IPS-NIHi7 (cell line): ENCODE measurements at regions not wholly inside any gene's neighbourhood (a gene's known extent, or its start where the extent isn't known, plus 50 kb on each side); places are given as distances from the start of the nearest gene placed in this dataset.
"Not testable (repeated sequence)": the region's sequence is repeated elsewhere in the genome, so short reads cannot be mapped to it uniquely, and the experiment has no call there.

Source experiments
- DNase-seq: peaks from one replicate; pipeline ENCODE4 v3.0.0; 2012; ENCODE audit warnings: mixed read lengths; ENCODE audit errors: extremely low spot score

- DNase-seq: no peak
Measured at GRCh38 chr11:80958987-80959386, 1518.2 kb upstream of the TENM4 start.

DNA sequence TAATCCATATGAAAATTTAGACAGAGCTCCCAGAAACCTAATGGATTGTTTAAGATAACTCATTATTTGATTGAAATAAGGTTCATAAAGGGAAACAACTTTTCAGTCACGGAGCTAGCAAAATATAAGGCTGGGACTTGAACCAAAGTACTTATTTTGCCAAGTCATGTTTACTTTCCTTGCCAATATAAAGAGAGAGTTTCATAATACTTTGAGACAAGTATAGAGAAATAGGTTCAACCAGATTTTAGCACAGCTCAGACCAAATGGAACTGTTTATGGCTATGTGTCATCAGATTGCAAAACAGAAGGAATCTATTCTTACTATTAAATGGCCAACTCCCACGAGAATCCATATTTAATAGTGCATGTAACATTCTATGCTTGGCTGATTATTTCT is 1517.5 kb upstream of the TENM4 start:
- no peak for DNase-seq

DNA sequence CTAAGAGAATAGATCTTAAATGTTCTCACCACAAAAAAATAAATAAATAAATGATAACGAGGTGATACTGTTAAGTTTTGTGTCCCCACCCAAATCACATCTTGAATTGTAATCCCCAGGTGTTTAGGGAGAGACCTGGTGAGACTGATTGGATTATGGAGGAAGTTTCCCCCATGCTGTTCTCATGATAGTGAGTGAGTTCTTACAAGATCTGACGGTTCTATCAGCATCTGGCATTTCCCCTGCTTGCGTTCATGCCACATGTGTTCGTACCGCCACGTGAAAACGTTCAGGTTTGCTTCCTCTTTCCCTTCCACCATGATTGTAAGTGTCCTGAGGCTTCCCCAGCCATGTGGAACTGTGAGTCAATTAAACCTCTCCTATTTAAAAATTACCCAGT is 1514.8 kb upstream of the TENM4 start:
- no peak for DNase-seq

DNA sequence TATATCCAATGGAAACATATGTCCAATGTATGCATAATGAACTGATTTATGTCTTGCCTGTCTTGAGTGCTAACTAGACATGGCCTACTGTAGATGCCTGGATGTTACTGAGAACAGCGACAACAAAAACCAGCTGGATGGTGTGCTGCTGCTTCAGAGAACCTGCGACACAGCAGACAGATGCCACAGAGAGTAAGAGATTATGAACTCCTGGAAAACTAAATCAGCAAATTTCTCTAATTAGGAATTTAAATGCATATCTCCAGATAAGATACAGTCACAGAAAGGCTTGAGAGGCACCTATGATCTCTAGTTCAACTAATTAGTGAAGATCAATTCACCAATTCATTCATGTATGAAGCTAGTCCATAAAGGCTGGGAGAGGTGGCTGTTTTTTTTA is 1508.0 kb upstream of the TENM4 start:
- DNase-seq: no peak

DNA sequence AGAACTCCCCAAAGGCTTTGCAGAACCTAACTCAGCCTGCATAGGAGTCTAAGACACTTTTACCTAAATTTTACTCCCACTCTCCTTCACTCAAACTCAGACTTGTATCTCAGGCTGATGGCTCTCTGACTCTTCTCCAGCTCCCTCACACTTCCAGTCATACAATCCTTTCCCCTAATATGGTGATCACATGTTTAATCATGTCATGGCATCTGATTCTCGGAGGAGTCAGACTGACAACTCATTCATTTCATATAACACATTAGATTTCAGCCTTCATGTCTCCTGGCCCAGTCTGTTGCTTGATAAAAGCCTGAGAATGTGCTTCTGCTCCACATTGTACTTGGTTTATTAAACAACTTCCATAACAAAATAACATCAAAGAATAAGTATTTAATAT is 1503.9 kb upstream of the TENM4 start:
- no peak for DNase-seq

DNA sequence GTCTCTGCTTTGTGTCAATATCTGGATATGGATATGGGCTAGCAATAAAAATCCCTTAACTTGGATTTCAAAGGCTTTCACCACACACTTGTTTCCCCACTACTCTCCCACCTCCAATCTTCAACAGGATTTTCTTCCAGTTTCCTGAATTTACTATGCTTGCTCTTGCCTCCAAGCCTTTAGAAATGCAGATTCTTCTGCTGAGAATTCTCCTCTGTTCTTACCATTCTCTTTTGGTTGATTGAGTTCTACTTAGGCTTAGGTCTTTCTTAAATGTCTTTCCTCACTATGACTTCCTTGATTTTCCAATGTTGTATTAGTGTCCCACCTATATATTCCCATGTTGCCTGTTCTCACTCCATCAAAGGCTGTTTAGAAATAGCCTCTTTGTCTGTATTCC is 1502.4 kb upstream of the TENM4 start:
- DNase-seq: no peak

DNA sequence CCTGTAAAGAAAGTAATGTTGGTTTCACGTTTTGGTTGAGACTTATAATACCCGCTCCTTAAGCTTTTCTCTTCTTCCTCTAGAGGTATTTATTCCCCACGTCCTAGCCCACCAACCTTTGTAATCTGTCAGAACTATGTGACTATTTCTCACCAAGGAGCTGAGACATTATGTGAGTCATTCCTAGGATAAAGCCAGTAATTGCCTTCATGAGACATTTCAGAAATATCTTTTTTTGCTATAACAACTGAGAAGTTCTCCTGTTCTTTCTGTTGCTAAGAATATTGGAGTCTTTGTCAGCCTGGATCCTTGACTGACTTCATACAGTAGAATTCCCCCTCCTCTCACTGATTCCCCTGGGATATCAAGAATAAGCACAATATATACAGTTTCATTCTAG is 1497.0 kb upstream of the TENM4 start:
- no peak for DNase-seq

GRCh38 chr11:80930038-80930437 is 1489.2 kb upstream of the TENM4 start:
- DNase-seq: no peak

DNA sequence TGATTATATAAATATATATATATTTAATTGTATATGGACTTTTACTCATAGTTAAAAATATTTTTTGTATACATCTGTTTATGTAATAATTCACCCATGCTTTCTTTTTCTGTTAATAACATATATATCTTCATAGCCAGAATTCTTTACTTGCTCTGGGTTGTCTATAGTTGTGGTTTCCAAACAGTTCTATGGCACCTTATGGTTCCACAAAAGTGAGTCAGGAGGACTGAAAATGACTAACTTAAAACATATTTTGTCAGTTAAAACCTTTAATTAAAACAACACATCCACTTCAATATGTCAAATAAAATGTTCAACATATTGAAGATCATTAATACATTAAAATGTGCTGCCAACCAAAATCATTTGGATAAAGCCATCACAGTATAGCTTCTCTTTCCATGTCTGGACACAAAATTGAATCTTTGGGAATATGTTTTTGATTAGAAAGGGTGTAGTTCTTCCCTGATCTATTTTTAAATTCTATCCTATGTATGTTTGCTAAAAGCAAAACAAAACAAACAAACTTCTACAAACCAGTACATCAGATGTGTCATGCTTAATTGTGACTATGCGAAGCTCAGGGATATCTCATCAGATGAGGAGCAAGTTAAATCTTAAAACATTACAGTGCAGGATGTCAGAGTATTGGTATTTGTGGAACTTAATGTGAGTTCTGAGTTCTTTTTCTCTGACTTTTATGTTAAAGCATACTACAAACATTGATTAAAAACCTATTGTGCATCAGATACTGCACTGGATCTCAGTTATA is 1488.4 kb upstream of the TENM4 start:
- DNase-seq: no peak

- no peak for DNase-seq
Measured at GRCh38 chr11:80925321-80925720, 1484.5 kb upstream of the TENM4 start.

DNA sequence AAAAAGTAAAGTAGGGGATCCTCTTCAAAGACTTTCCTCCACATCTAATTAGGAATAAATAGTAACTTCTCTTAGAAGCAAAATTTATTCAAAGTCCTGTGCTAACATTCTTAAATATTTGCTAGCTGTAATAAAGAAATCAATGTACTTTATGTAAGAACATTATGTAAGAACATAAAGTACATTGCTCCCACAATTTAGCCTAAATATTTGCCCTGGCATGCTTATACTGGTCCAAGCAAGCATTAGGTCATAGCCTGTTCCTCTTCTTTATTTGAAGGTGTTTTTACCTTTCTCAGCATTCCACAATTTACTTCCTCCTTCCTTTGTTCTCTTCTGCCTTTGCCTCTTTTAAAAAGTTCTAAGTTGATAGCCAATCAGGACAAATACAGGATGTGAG is 1480.5 kb upstream of the TENM4 start:
- not testable (repeated sequence) for DNase-seq

GRCh38 chr11:80916173-80916798 is 1475.5 kb upstream of the TENM4 start:
- DNase-seq: no peak

GRCh38 chr11:80914311-80914710 is 1473.5 kb upstream of the TENM4 start:
- DNase-seq: no peak

DNA sequence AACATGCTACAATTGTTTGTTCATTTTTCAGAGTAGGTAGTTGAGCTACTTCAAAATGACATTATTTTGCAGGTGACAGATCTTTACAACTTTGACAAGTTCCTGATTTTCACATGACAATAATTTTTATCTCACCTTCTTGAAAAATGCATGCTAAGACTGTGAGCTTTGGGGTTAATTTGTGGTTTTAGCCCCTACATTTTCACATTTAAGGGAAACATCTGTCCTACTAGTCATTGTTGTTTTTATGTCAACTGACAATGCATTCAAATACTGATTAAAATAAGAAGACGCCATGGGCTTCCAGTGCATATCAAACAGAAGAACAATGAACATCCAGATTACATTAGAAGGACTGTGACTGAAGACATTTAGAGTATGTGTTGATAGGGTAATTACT is 1470.8 kb upstream of the TENM4 start:
- DNase-seq: no peak

GRCh38 chr11:80900265-80900664 is 1459.4 kb upstream of the TENM4 start:
- no peak for DNase-seq

- no peak for DNase-seq
Measured at GRCh38 chr11:80899381-80899780, 1458.6 kb upstream of the TENM4 start.

GRCh38 chr11:80898910-80899309 is 1458.1 kb upstream of the TENM4 start:
- DNase-seq: no peak

DNA sequence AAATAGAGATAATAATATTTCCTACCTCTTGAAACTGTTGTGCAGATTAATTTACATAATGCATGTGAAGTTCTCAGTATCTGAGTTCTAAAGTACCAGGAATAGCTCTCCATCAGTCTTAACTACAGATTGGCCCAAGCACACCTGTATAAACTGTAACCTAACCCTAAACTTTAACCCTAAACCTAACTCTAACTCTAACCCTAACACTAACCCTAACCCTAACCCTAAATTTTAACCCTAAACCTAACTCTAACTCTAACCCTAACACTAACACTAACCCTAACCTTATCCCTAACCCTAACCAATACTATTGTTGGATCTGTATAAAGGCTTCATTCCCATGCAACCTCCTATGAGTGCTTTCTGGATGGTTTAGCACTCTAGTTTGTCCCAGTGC is 1445.9 kb upstream of the TENM4 start:
- DNase-seq: no peak

GRCh38 chr11:80873310-80873999 is 1432.6 kb upstream of the TENM4 start:
- DNase-seq: no peak

DNA sequence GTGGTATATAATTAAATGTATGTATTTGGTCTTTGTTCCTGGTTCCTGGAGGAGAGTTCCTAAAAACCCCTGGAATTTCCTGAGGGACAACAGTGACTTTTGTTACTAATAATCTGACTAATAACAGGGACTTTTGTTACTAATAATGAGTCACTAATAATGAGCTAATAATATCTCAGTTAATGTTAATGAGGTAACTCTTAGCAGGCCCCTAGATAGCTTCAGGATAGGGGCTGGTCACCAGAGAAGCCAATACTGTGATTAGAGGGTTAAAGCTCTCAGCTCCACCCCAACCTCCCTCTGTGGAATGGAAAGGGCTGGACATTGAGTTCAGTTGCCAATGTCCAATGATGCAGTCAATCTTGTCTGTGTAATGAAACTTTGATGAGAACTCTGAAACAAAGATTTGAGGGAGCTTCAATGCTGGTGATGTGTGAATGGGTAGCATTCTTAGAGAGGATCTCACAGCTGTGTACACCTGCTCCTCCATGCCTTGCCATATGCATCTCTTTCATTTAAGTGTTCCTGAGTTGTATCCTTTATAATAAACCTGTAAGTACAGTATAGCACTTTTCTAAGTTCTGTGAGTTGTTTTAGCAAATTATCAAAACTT is 1431.4 kb upstream of the TENM4 start:
- DNase-seq: no peak

DNA sequence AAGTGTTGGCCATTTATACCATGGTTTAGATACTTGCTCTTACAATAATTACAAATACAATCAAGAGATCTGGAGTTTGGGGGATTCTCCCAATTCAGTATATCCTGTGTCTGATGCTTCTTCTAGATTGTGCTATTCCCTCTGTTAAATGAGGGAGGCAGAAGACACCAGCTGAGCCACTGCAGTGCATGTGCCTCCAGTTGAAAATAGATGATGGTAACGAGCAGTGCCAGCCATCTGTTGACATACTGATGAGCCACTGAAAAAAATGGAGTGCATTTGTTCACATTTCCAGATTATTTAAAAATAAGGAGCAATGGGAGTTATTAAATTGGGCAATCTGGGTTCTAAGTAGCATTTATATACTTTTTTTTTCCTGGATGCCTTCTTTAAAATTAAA is 1428.0 kb upstream of the TENM4 start:
- DNase-seq: no peak

- no peak for DNase-seq
Measured at GRCh38 chr11:80862011-80862410, 1421.2 kb upstream of the TENM4 start.

- DNase-seq: no peak
Measured at GRCh38 chr11:80861193-80861592, 1420.4 kb upstream of the TENM4 start.
